Cardiac muscle cell (in vitro differentiated cells and primary cell): ENCODE measurements at regions not wholly inside any gene's neighbourhood (a gene's known extent, or its start where the extent isn't known, plus 50 kb on each side); places are given as distances from the start of the nearest gene placed in this dataset.
A peak's percentile ranks its signal among the peaks of the same experiment; 100 is the strongest.

Experiments used
- DNase-seq, 2 donors: peaks; one replicate each; pipeline versions ENCODE4 v3.0.0 to v3.0.0-alpha.2; 2010 to 2017; ENCODE audit warnings: low read depth in 1 of 2, low spot score in 1 of 2
- H3K27ac ChIP-seq: fragments of 200-600 bp; sonication (generic); 2 replicates; pipeline ENCODE4 v1.5.1; 2016
- H3K27me3 ChIP-seq: fragments of 200-600 bp; sonication (generic); 2 replicates; pipeline ENCODE4 v1.6.0; 2016; ENCODE audit warnings: control low read depth
- H3K36me3 ChIP-seq: fragments of 200-600 bp; sonication (generic); 2 replicates; pipeline ENCODE4 v1.5.1; 2016; ENCODE audit warnings: control low read depth
- H3K4me1 ChIP-seq: fragments of 200-600 bp; sonication (generic); 2 replicates; pipeline ENCODE4 v1.8.1; 2017; ENCODE audit warnings: low read depth, mild to moderate bottlenecking, mixed run types
- H3K4me3 ChIP-seq: fragments of 200-600 bp; sonication (generic); 2 replicates; pipeline ENCODE4 v1.5.1; 2016; ENCODE audit warnings: mild to moderate bottlenecking
- H3K9me3 ChIP-seq: fragments of 200-600 bp; sonication (generic); 2 replicates; pipeline ENCODE4 v1.5.1; 2017; ENCODE audit warnings: low read depth, mild to moderate bottlenecking, control low read depth
- CTCF ChIP-seq: IDR thresholded peaks from 2 replicates; pipeline ENCODE4 v1.5.1; 2012; ENCODE audit warnings: low read depth, mild to moderate bottlenecking, low read length

DNA sequence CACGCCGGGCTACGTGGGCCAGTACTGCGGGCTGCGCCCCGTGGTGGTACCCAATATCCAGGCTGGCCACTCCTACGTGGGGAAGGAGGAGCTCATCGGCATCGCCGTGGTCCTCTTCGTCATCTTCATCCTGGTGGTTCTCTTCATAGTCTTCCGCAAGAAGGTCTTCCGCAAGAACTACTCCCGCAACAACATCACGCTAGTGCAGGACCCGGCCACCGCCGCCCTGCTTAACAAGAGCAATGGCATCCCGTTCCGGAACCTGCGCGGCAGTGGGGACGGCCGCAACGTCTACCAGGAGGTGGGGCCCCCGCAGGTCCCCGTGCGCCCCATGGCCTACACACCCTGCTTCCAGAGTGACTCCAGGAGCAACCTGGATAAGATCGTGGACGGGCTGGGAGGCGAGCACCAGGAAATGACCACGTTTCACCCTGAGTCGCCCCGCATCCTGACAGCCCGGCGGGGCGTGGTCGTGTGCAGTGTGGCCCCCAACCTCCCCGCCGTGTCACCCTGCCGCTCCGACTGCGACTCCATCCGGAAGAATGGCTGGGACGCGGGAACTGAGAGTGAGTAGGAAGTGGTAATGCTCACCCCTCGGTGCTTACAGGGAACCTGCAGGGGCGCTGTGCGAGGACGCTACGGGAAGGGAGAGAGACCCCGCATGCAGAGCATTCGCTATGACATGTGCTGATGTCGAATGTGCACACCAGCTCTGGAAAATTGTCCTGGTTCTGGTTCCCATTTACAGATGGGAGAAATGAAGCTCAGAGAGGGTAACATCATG lies 86.4 kb upstream of the MTNR1B start:
- DNase-seq, result no peak
- no peak for TF ChIP-seq CTCF
- Histone ChIP-seq H3K27ac (no peak overlapping the region), H3K27me3 (peaks cover 6% of the 10 kb centered on the region), H3K4me1 (no peaks in the 10 kb centered on the region), H3K9me3 (no peaks in the 10 kb centered on the region), H3K36me3 (no peaks in the 10 kb centered on the region), H3K4me3 (no peak overlapping the region)

GRCh38 chr11:92885600-92885999 lies 83.9 kb upstream of the MTNR1B start:
- no peak for DNase-seq
- Histone ChIP-seq H3K4me1 (no peaks in the 10 kb centered on the region), H3K27ac (no peak overlapping the region), H3K27me3 (no peaks in the 10 kb centered on the region), H3K9me3 (no peaks in the 10 kb centered on the region), H3K4me3 (no peak overlapping the region), H3K36me3 (no peaks in the 10 kb centered on the region)
- no peak for TF ChIP-seq CTCF

DNA sequence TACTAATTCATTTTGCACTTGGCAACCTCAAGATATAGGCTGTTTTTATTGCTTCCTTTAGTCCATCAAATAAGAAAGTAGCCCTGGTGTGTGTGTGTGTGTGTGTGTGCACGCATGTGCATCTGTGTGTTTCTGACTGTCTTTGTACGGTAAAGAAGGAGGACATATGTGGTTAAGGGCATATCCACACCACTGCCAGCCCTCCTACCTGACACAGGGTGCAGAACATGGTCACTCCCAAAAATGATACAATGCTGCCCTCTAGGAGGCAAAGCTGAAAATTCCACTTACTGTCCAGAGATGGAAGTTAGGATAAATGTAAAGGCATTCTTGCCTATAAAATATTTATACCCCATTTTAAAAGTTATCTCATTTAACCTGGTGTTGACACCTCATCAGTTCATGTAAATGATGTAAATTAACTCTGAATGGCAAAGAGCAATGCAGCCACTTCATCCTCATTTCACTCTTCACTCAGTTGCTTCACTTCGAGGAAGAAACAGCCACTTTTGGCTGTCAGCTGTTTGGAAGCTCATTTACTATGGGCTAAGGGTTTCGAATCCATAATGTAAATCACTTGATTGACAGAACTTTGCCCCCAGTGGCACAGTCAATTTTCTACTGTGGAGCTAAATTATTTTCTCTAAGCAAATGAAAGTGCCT lies 83.1 kb upstream of the MTNR1B start:
- no peak overlapping the region for H3K4me3 ChIP-seq
- no peak overlapping the region for H3K27ac ChIP-seq
- peak; percentile 66 for TF ChIP-seq CTCF
- no peaks in the 10 kb centered on the region for H3K4me1 ChIP-seq
- no peaks in the 10 kb centered on the region for H3K9me3 ChIP-seq
- no peaks in the 10 kb centered on the region for H3K36me3 ChIP-seq
- no peaks in the 10 kb centered on the region for H3K27me3 ChIP-seq
- peak; percentile 72 for DNase-seq

DNA sequence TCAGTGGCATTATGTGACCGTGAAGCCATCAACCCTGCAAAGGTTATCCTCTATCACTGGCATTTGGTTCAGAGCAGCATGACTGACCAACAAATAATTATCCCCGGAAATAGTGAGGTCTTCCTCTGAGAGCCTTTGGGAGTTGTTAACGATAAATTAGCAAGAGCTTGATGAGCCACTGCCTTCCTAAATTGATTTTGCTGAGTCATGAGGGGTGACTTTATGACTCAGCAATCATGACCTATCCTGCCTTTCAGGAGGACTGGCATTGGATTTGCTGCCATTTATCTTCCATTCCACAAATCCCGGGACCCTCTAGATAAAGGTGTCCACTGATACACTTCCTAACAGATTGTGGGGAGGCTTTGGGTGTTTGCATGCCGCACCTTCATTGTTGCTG lies 80.8 kb upstream of the MTNR1B start:
- Histone ChIP-seq H3K27me3 (no peaks in the 10 kb centered on the region), H3K36me3 (no peaks in the 10 kb centered on the region), H3K4me1 (no peaks in the 10 kb centered on the region), H3K4me3 (no peak overlapping the region), H3K9me3 (no peaks in the 10 kb centered on the region), H3K27ac (no peak overlapping the region)
- DNase-seq, result no peak
- TF ChIP-seq CTCF, result no peak

DNA sequence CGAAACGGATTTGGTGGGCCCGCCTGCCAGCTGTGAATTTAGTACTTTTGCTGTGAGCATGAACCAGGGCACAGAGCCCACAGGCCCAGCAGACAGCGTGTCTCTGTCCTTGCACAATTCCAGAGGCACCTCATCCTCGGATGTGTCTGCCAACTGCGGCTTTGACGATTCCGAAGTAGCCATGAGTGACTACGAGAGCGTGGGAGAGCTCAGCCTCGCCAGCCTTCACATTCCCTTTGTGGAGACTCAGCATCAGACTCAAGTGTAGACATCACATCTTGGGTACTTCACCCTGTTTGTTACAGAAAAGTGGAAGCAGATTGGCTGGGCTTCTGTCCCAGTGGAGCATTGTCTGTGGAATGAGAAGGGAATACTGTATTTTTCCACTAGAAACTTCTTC lies 78.6 kb upstream of the MTNR1B start:
- no peak for TF ChIP-seq CTCF
- Histone ChIP-seq H3K9me3 (no peaks in the 10 kb centered on the region), H3K27me3 (no peaks in the 10 kb centered on the region), H3K4me3 (no peak overlapping the region), H3K36me3 (no peaks in the 10 kb centered on the region), H3K27ac (no peak overlapping the region), H3K4me1 (no peaks in the 10 kb centered on the region)
- no peak for DNase-seq
